ENCODE measurements at regions not wholly inside any gene's neighbourhood (a gene's known extent, or its start where the extent isn't known, plus 50 kb on each side); places are given as distances from the start of the nearest gene placed in this dataset.

DNA sequence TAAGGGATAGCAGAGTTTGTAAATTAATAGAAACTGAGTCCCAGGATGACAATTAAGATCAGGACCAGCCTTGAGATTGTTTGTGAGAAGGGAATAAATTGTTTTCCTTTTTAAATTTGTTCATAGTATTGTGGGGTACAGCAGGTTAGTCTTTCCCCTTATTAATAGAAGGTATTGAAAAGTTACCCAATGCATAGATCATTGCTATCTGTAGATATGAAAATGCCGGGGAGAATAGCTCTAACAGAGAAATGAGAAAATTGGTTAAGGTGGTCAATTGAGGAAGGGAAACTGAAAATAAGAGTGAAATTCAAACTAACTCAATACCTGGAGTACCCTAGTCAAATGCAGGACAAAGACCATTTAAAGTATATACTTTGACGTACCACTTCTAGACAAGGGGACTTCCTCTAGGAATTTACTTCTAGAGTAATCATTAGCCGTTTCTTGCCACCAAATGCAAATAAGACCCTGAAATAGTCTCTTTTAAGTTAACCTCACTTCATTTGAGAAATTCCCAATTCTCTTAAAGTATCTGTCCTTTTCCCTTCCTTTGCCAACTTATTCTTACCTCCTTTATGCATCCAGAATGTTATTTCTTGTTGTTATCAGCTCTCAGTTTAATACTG is 1224.4 kb upstream of the LRRTM1 start:
- DNase-seq = no peak
- TF ChIP-seq, protein P1, sequence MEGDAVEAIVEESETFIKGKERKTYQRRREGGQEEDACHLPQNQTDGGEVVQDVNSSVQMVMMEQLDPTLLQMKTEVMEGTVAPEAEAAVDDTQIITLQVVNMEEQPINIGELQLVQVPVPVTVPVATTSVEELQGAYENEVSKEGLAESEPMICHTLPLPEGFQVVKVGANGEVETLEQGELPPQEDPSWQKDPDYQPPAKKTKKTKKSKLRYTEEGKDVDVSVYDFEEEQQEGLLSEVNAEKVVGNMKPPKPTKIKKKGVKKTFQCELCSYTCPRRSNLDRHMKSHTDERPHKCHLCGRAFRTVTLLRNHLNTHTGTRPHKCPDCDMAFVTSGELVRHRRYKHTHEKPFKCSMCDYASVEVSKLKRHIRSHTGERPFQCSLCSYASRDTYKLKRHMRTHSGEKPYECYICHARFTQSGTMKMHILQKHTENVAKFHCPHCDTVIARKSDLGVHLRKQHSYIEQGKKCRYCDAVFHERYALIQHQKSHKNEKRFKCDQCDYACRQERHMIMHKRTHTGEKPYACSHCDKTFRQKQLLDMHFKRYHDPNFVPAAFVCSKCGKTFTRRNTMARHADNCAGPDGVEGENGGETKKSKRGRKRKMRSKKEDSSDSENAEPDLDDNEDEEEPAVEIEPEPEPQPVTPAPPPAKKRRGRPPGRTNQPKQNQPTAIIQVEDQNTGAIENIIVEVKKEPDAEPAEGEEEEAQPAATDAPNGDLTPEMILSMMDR (IDR thresholded peaks at IDR 0.05; ENCODE audit: low read length) = no peak
- TF ChIP-seq EZH2phosphoT487 (IDR thresholded peaks at IDR 0.05; ENCODE audit: low read length) (no peak), EZH2 (optimal IDR thresholded peaks at IDR 0.05; ENCODE audit: low read depth, low read length) (no peak)
- no peaks in the 10 kb centered on the region for H3K9me2 ChIP-seq (replicated peaks; ENCODE audit: insufficient read depth, low read length)
- no peaks in the 10 kb centered on the region for H4K20me1 ChIP-seq (ENCODE audit: insufficient read depth, low read length)
- no peaks in the 10 kb centered on the region for H3K9me3 ChIP-seq (replicated peaks; ENCODE audit: insufficient read depth, low read length)
- H3K4me2 ChIP-seq (ENCODE audit: low read depth, low read length) = no peak overlapping the region
- H3K9ac ChIP-seq (ENCODE audit: low read length) = no peak overlapping the region
- no peaks in the 10 kb centered on the region for H3F3A ChIP-seq (ENCODE audit: insufficient read depth, low read length)
- H3K79me2 ChIP-seq (ENCODE audit: low read length) = no peaks in the 10 kb centered on the region
- H3K27ac ChIP-seq (ENCODE audit: low read length) = no peak overlapping the region
- H3K4me1 ChIP-seq (ENCODE audit: low read length) = no peaks in the 10 kb centered on the region
- H2AFZ ChIP-seq (ENCODE audit: low read length) = no peak overlapping the region
- no peaks in the 10 kb centered on the region for H3K27me3 ChIP-seq (replicated peaks; ENCODE audit: insufficient read depth, low read length)
- H3K4me3 ChIP-seq (ENCODE audit: low read length) = no peak overlapping the region
- no peaks in the 10 kb centered on the region for H3K36me3 ChIP-seq (replicated peaks; ENCODE audit: insufficient read depth, low read length)

- no peak overlapping the region for H3K4me2 ChIP-seq (ENCODE audit: low read depth, low read length)
- H3K9ac ChIP-seq (ENCODE audit: low read length) = no peak overlapping the region
- H3K79me2 ChIP-seq (ENCODE audit: low read length) = no peaks in the 10 kb centered on the region
- no peaks in the 10 kb centered on the region for H4K20me1 ChIP-seq (ENCODE audit: insufficient read depth, low read length)
- no peaks in the 10 kb centered on the region for H3K27me3 ChIP-seq (replicated peaks; ENCODE audit: insufficient read depth, low read length)
- no peaks in the 10 kb centered on the region for H3K4me1 ChIP-seq (ENCODE audit: low read length)
- no peaks in the 10 kb centered on the region for H3K36me3 ChIP-seq (replicated peaks; ENCODE audit: insufficient read depth, low read length)
- H3K9me3 ChIP-seq (replicated peaks; ENCODE audit: insufficient read depth, low read length) = no peaks in the 10 kb centered on the region
- no peaks in the 10 kb centered on the region for H3F3A ChIP-seq (ENCODE audit: insufficient read depth, low read length)
- no peak overlapping the region for H3K4me3 ChIP-seq (ENCODE audit: low read length)
- no peak for TF ChIP-seq EZH2 (optimal IDR thresholded peaks at IDR 0.05; ENCODE audit: low read depth, low read length)
- TF ChIP-seq, protein P1 (IDR thresholded peaks at IDR 0.05; ENCODE audit: low read length) = no peak
- TF ChIP-seq EZH2phosphoT487 (IDR thresholded peaks at IDR 0.05; ENCODE audit: low read length) = no peak
- no peak overlapping the region for H3K27ac ChIP-seq (ENCODE audit: low read length)
- no peak for DNase-seq
- H2AFZ ChIP-seq (ENCODE audit: low read length) = no peak overlapping the region
- H3K9me2 ChIP-seq (replicated peaks; ENCODE audit: insufficient read depth, low read length) = no peaks in the 10 kb centered on the region
Measured at GRCh38 chr2:81523344-81523743, 1218.8 kb upstream of the LRRTM1 start.

- Histone ChIP-seq H3K27ac (ENCODE audit: low read length) (no peak overlapping the region), H4K20me1 (ENCODE audit: insufficient read depth, low read length) (no peaks in the 10 kb centered on the region), H3K4me2 (ENCODE audit: low read depth, low read length) (no peak overlapping the region), H3K79me2 (ENCODE audit: low read length) (no peaks in the 10 kb centered on the region), H3K4me1 (ENCODE audit: low read length) (no peaks in the 10 kb centered on the region), H3K9ac (ENCODE audit: low read length) (no peak overlapping the region), H3K9me2 (replicated peaks; ENCODE audit: insufficient read depth, low read length) (no peaks in the 10 kb centered on the region), H2AFZ (ENCODE audit: low read length) (no peak overlapping the region), H3K4me3 (ENCODE audit: low read length) (no peak overlapping the region), H3F3A (ENCODE audit: insufficient read depth, low read length) (no peaks in the 10 kb centered on the region), H3K36me3 (replicated peaks; ENCODE audit: insufficient read depth, low read length) (no peaks in the 10 kb centered on the region), H3K27me3 (replicated peaks; ENCODE audit: insufficient read depth, low read length) (no peaks in the 10 kb centered on the region), H3K9me3 (replicated peaks; ENCODE audit: insufficient read depth, low read length) (no peaks in the 10 kb centered on the region)
- TF ChIP-seq EZH2 (optimal IDR thresholded peaks at IDR 0.05; ENCODE audit: low read depth, low read length) (no peak), EZH2phosphoT487 (IDR thresholded peaks at IDR 0.05; ENCODE audit: low read length) (no peak)
- TF ChIP-seq, protein P1 (IDR thresholded peaks at IDR 0.05; ENCODE audit: low read length) = no peak
- DNase-seq = no peak
Measured at GRCh38 chr2:81513328-81513727, 1208.8 kb upstream of the LRRTM1 start.
